OCI-LY7 (cell line): ENCODE measurements at regions not wholly inside any gene's neighbourhood (a gene's known extent, or its start where the extent isn't known, plus 50 kb on each side); places are given as distances from the start of the nearest gene placed in this dataset.

Experiments used
- BruUV-seq: library from RNA; stranded (reverse); fragments of 400-500 nt; replicated peaks from 2 replicates; lab custom pipeline; 2021; lab: Mats Ljungman, UMichigan
- CTCF ChIA-PET: fragments of 300-600 bp; sonication (Branson Sonifier 250); formaldehyde crosslinking; loops from one replicate; lab custom pipeline; 2022; ENCODE audit warnings: antibody characterized with exemption; ENCODE audit not compliant: unreplicated experiment; lab: Charles Lee
- POLR2A ChIA-PET: fragments of 300-600 bp; sonication (Branson Sonifier 250); formaldehyde crosslinking; loops from one replicate; lab custom pipeline; 2022; ENCODE audit warnings: antibody characterized with exemption; lab: Charles Lee
- DNase-seq: peaks from one replicate; pipeline ENCODE4 v3.0.0-alpha.2; 2015; ENCODE audit warnings: low spot score
- H2AFZ ChIP-seq: fragments of 200-600 bp; sonication (generic), shearing (Covaris generic); 2 replicates; pipeline ENCODE4 v1.6.1; 2014; ENCODE audit warnings: mild to moderate bottlenecking, antibody characterized with exemption, low read length, moderate library complexity
- H3K27ac ChIP-seq: fragments of 200-600 bp; sonication (generic); 2 replicates; pipeline ENCODE4 v1.5.1; 2014; ENCODE audit warnings: mixed run types, low read depth, mild to moderate bottlenecking, moderate library complexity, low read length, inconsistent platforms; ENCODE audit not compliant: poor library complexity, severe bottlenecking
- H3K36me3 ChIP-seq: fragments of 200-600 bp; sonication (generic); 2 replicates; pipeline ENCODE4 v1.6.1; 2014; ENCODE audit warnings: mild to moderate bottlenecking, antibody characterized with exemption, low read length, moderate library complexity, mixed read lengths; ENCODE audit not compliant: insufficient read depth
- H3K4me1 ChIP-seq: fragments of 200-600 bp; sonication (generic); 2 replicates; pipeline ENCODE4 v1.5.1; 2014; ENCODE audit warnings: mild to moderate bottlenecking, low read length; ENCODE audit not compliant: insufficient read depth, poor library complexity, severe bottlenecking
- H3K4me2 ChIP-seq: fragments of 200-600 bp; sonication (generic); 2 replicates; pipeline ENCODE4 v1.6.1; 2014; ENCODE audit warnings: mild to moderate bottlenecking, low read length
- H3K4me3 ChIP-seq: fragments of 200-600 bp; sonication (generic); 2 replicates; pipeline ENCODE4 v1.5.1; 2014; ENCODE audit warnings: mild to moderate bottlenecking, low read depth, low read length; ENCODE audit not compliant: poor library complexity, severe bottlenecking
- H3K79me2 ChIP-seq: fragments of 200-600 bp; sonication (generic); 2 replicates; pipeline ENCODE4 v1.6.1; 2016; ENCODE audit warnings: low read depth, mild to moderate bottlenecking, low read length, moderate library complexity, mixed read lengths; ENCODE audit not compliant: insufficient read depth
- H3K9me2 ChIP-seq: fragments of 200-600 bp; sonication (generic); 2 replicates; pipeline ENCODE4 v1.6.1; 2016; ENCODE audit warnings: mild to moderate bottlenecking, low read length, mixed read lengths; ENCODE audit not compliant: insufficient read depth
- H3K9me3 ChIP-seq: fragments of 200-600 bp; sonication (generic); 2 replicates; pipeline ENCODE4 v1.6.1; 2014; ENCODE audit warnings: mild to moderate bottlenecking, mixed run types, low read length, mixed read lengths
- H4K20me1 ChIP-seq: fragments of 200-600 bp; sonication (generic); 2 replicates; pipeline ENCODE4 v1.6.1; 2014; ENCODE audit warnings: mild to moderate bottlenecking, antibody characterized with exemption, low read length, moderate library complexity, mixed read lengths; ENCODE audit not compliant: insufficient read depth
- EZH2phosphoT487 ChIP-seq: fragments of 200-600 bp; sonication (generic); IDR thresholded peaks from 2 replicates; pipeline ENCODE4 v1.6.1; 2018; ENCODE audit warnings: low read depth, borderline replicate concordance, mild to moderate bottlenecking, mixed run types, antibody characterized with exemption, low read length, moderate library complexity, mixed read lengths
- intact Hi-C: fragments of 100-400 bp; cut with micrococcal nuclease; formaldehyde crosslinking; loops from one replicate; pipeline ENCODE4 v1.10.0; 2022; ENCODE audit not compliant: unreplicated experiment
- TF ChIP-seq, protein P1 (sequence below): fragments of 200-600 bp; sonication (generic); conservative IDR thresholded peaks from 2 replicates; pipeline ENCODE4 v1.5.1; 2014; ENCODE audit warnings: mild to moderate bottlenecking, antibody characterized with exemption, low read length, moderate library complexity, mixed read lengths

DNA sequence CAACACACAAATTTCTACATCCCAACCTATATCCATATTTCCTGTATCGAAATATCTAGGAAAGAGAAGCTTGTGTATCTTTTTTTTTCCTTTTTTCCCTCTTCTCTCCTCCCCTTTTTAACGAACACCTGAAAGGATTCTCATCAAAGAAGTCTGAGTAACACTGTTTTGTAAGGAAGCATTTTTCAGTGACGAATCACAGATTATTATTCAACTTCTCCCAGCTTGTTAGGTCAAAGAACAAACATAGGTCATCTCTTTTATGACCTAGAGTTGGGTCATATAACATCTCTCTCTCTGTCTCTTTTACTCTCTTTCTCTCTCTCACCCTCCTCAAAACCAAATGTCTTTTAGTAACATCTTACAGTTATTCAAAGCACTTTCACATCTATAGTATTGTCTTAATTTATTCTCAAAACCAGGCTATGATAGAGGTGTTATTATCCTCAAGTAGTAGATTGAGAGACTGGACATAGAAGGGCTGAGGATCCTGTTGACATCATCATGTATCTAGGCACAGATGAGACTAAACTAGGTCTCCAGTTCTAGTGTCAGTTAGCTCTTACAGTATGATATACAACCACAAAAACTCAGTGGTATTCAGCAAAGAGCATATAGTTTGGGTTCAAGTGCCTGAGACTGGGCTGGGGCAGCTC is 80.1 kb upstream of the SPOPL start:
- Histone ChIP-seq H3K4me2 (no peak overlapping the region), H4K20me1 (no peaks in the 10 kb centered on the region), H3K9me3 (no peaks in the 10 kb centered on the region), H3K36me3 (no peaks in the 10 kb centered on the region), H3K27ac (no peak overlapping the region), H3K79me2 (no peaks in the 10 kb centered on the region), H3K9me2 (no peaks in the 10 kb centered on the region), H2AFZ (no peak overlapping the region), H3K4me3 (no peak overlapping the region), H3K4me1 (no peaks in the 10 kb centered on the region)
- TF ChIP-seq EZH2phosphoT487, result no peak
- TF ChIP-seq, protein P1, sequence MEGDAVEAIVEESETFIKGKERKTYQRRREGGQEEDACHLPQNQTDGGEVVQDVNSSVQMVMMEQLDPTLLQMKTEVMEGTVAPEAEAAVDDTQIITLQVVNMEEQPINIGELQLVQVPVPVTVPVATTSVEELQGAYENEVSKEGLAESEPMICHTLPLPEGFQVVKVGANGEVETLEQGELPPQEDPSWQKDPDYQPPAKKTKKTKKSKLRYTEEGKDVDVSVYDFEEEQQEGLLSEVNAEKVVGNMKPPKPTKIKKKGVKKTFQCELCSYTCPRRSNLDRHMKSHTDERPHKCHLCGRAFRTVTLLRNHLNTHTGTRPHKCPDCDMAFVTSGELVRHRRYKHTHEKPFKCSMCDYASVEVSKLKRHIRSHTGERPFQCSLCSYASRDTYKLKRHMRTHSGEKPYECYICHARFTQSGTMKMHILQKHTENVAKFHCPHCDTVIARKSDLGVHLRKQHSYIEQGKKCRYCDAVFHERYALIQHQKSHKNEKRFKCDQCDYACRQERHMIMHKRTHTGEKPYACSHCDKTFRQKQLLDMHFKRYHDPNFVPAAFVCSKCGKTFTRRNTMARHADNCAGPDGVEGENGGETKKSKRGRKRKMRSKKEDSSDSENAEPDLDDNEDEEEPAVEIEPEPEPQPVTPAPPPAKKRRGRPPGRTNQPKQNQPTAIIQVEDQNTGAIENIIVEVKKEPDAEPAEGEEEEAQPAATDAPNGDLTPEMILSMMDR, result no peak
- CTCF ChIA-PET, result no interaction called here
- intact Hi-C loops, result no loop called here
- BruUV-seq, result no TSS peak
- POLR2A ChIA-PET, result interaction anchor here (0.6 to 1.1 kb wide), 2 partner anchors 9 to 21 kb away, joined by 3 read pairs; no protein-coding TSS in a partner anchor
- DNase-seq, result no peak

DNA sequence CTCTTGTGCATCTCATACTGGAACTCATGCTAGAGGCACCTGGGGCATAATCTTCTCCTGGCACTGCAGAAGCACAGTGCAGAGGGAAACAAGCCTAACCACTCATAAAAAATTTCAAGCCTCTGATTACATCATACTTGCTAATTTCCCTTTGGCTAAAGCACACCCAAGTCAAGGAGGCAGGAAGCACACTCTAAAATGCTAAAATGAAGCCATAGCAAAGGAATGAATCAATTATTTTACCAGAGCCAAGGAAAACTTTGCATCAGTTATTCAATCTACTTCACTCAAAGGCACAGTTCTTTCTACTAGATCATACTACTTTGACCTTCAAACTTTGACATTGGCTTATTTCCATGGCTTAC is 79.6 kb upstream of the SPOPL start:
- no TSS peak for BruUV-seq
- ChIA-PET CTCF (no interaction called here), POLR2A (interaction anchor here (1.1 kb wide), 1 partner anchor 9 kb away, joined by 3 read pairs; no protein-coding TSS in a partner anchor)
- DNase-seq, result no peak
- Histone ChIP-seq H3K4me1 (no peaks in the 10 kb centered on the region), H3K36me3 (no peaks in the 10 kb centered on the region), H3K9me2 (no peaks in the 10 kb centered on the region), H4K20me1 (no peaks in the 10 kb centered on the region), H3K79me2 (no peaks in the 10 kb centered on the region), H3K9me3 (no peaks in the 10 kb centered on the region), H3K4me3 (no peak overlapping the region), H2AFZ (no peak overlapping the region), H3K27ac (no peak overlapping the region), H3K4me2 (no peak overlapping the region)
- no peak for TF ChIP-seq EZH2phosphoT487
- TF ChIP-seq, protein P1, result no peak
- intact Hi-C loops, result no loop called here

DNA sequence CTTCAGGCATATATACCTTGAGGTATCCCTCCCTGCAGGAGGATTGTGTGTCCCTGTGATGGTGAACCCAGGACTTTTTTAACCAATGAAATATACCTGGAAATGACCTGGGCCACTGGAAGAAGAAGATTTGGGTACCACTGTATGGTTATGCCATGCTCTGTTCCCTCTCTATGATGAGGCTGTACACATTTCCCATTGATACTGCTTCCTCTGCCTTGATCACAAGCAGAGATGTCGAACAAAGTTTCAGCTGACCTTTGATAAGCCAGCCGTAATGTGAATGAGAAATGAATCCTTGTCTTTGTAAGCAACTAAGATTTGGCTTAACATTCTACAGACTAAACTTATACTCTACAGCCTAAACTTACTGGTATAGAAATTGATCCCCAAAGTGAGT is 78.4 kb upstream of the SPOPL start:
- ChIA-PET POLR2A (no interaction called here), CTCF (no interaction called here)
- TF ChIP-seq EZH2phosphoT487, result no peak
- TF ChIP-seq, protein P1, result no peak
- no peak for DNase-seq
- Histone ChIP-seq H3K9me3 (no peaks in the 10 kb centered on the region), H3K9me2 (no peaks in the 10 kb centered on the region), H3K4me1 (no peaks in the 10 kb centered on the region), H2AFZ (no peak overlapping the region), H3K79me2 (no peaks in the 10 kb centered on the region), H3K36me3 (no peaks in the 10 kb centered on the region), H3K4me3 (no peak overlapping the region), H4K20me1 (no peaks in the 10 kb centered on the region), H3K27ac (no peak overlapping the region), H3K4me2 (no peak overlapping the region)
- intact Hi-C loops, result no loop called here
- no TSS peak for BruUV-seq
